GM18867 (cell line): ENCODE measurements at regions not wholly inside any gene's neighbourhood (a gene's known extent, or its start where the extent isn't known, plus 50 kb on each side); places are given as distances from the start of the nearest gene placed in this dataset.
"Not testable (repeated sequence)": the region's sequence is repeated elsewhere in the genome, so short reads cannot be mapped to it uniquely, and the experiment has no call there.

Experiments
- ATAC-seq: cut with Tn5 transposase; IDR thresholded peaks from one replicate; pipeline ENCODE4 v1.9.1; 2021; ENCODE audit warnings: mild to moderate bottlenecking, moderate library complexity; ENCODE audit not compliant: unreplicated experiment

DNA sequence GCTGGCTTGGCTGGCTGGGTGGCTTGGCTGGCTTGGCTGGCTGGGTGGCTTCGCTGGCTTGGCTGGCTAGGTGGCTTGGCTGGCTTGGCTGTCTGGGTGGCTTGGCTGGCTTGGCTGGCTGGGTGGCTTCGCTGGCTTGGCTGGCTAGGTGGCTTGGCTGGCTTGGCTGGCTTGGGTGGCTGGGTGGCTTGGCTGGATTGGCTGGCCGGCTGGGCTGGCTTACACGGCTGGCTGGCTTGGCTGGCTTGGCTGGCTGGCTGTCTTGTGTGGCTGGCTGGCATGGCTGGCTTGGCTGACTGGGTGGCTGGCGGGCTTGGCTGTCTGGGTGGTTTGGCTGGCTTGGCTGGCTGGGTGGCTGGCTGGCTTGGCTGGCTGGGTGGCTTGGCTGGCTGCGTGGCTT lies 437.0 kb downstream of the GOLGA6L6 start:
- ATAC-seq: not testable (repeated sequence)

DNA sequence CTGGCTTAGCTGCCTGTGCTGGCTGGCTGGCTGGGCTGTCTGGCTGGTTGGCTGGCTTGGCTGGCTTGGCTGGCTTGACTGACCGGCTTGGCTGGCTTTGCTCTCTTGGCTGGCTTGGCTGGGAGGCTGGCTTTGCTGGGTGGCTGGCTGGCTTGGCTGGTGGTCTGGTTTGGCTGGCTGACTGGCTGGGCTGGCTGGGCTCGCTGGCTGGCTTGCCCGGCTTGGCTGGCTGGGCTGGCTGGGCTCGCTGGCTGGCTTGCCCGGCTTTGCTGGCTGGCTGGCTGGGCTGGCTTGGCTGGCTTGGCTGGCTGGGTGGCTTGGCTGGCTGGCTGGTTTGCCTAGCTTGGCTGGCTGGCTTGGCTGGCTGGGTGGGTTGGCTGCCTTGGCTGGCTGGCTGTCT lies 438.7 kb downstream of the GOLGA6L6 start:
- ATAC-seq: not testable (repeated sequence)

DNA sequence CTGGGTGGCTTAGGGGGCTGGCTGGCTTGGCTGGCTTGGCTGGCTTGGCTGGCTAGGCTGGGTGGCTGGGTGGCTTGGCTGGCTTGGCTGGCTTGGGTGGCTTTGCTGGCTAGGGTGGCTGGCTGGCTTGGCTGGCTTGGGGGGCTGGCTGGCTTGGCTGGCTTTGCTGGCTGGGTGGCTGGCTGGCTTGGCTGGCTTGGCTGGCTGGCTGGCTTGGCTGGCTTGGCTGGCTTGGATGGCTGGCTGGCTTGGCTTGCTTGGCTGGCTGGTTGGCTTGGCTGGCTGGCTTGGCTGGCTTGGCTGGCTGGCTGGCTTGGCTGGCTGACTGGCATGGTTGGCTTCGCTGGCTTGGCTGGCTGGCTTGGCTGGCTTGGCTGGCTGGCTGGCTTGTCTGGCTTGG lies 439.4 kb downstream of the GOLGA6L6 start:
- not testable (repeated sequence) for ATAC-seq

DNA sequence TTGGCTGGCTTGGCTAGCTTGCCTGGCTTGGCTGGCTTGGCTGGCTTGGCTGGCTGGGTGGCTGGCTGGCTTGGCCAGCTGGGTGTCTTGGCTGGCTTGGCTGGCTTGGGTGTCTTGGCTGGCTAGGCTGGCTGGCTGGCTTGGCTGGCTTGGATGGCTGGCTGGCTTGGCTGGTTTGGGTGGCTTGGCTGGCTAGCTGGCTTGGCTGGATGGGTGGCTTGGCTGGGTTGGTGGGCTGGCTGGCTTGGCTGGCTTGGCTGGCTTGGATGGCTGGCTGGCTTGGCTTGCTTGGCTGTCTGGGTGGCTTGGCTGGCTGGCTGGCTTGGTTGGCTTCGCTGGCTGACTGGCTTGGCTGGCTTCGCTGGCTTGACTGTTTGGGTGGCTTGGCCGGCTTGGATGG lies 440.3 kb downstream of the GOLGA6L6 start:
- ATAC-seq: not testable (repeated sequence)

DNA sequence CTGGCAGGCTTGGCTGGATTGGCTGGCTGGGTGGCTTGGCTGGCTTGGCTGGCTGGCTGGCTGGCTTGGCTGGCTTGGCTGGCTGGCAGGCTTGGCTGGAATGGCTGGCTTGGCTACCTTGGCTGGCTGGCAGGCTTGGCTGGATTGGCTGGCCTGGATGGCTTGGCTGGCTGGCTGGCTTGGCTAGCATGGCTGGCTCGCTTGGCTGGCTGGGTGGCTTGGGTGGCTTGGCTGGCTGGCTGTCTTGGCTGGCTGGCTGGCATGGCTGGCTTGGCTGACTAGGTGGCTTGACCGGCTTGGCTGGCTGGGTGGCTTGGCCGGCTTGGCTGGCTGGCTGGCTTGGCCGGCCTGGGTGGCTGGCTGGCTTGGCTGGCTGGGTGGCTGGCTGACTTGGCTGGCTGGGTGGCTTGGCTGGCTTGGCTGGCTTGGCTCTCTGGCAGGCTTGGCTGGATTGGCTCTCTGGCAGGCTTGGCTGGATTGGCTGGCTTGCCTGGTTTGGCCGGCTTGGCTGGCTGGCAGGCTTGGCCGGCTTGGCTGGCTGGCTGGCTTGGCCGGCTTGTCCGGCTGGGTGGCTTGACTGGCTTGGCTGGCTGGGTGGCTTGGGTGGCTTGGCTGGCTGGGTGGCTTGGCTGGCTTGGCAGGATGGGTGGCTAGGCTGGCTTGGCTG lies 440.9 kb downstream of the GOLGA6L6 start:
- not testable (repeated sequence) for ATAC-seq

DNA sequence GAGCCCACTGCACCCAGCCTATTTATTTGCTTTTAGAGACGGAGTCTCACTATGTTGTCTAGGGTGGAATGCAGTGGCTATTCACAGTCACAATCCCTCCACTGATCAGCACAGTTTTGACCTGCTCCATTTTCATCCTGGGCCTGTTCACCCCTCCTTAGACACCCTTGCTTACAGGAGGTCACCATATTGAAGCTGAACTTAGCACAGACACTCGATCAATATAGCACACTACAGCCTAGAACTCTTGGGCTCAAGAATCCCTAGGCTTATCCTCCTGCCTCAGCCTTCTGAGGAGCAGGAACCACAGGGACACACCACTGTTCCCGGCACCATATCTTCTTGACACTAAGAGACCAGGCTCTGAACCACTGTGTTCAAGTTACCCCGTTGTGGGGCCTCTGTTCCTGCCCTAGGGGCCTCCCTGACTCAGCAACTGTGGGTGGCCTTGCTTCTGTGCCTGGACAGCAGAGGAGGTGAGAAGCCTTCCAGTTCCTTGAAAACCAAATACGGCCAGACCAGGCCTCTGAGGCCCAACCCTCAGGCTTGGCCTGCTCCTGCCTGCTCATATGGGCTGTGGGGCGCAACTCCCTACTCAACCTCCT lies 445.8 kb downstream of the GOLGA6L6 start:
- ATAC-seq: not testable (repeated sequence)

DNA sequence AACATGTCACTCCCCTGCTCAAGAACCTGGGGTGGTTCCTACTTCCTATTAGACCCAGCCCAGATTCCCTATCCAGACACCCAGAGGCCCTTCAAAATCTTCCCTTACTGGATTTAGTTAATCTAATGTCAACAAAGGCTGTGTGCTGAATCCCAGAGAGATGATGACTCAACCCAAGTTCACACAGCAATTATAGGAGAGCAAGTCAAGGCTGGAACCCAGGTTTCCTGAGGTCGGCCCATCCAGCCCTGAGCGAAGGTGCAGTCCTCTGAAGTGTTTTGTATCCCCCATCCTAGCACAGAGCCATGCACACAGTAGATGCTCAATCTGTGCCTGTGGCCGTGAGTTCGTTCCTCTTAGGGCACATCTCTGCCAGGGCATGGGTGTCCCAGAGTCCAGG lies 452.1 kb downstream of the GOLGA6L6 start:
- not testable (repeated sequence) for ATAC-seq

DNA sequence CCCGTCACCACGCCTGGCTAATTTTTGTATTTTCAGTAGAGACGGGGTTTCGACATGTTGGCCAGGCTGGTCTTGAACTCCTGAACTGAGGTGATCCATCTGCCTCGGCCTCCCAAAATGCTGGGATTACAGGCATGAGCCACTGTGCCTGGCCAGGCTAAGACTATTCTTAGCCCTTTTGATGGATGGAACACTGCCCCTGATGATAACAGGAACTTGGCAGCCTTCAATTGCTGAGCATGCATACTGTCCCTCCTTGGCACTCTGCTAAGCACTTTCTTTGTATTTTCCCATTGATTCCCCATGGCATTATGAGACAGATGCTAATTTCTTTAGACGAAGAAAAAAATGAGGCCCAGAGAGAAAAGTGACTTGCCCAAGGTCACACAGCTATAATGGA lies 457.6 kb downstream of the GOLGA6L6 start:
- not testable (repeated sequence) for ATAC-seq

DNA sequence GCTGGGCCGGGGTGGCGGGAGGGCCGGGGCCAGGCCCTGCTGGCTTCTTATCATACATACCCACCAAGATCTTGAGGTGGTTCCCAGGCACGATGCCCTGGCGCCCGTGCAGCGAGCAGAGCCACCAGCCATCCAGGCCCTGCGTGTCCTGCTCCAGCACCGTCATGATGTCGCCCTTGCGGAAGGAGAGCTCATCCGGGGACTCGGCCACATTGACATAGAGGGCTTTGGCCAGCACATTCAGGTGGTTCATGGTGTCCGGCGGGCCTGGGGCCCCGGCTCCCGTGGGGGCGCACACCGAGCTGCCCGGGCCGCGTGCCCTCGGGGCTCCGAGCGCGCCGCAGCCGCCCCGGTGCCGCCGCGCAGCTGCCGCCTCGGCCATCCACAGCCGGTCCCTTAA lies 467.5 kb downstream of the GOLGA6L6 start:
- ATAC-seq: not testable (repeated sequence)

DNA sequence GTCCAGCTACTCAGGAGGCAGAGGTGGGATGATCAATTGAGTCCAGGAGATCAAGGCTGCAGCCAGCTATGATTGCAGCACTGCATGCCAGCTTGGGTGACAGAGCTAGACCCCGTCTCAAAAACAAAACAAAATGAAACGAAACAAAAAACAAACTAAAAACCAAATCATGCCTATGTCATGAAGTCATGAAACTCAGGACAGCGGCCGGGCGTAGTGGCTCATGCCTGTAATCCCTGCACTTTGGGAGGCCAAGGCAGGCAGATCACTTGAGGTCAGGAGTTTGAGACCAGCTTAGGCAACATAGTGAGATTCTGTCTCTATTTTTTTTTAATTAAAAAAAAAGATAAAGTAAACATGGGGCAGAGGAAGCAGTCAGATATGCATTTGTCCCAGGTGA lies 472.6 kb downstream of the GOLGA6L6 start:
- ATAC-seq: not testable (repeated sequence)

DNA sequence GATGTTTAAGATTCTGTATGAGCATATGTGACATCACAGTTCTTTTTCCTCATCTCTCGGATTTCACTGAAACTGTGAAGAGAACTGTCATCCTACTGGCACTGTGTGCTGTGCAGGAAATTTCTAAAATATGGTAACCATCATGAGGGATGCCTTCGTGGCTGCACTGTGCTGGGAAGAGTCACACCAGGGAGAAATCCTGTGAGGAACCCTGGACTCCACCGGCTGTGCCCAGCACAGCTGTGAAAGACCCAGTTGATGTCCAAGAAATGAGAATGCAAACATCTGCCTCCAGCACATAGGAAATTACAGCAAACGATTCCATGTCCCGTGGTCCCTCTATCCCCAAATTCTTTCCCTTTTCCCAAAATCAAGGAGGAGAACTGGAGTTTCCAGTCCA lies 475.4 kb downstream of the GOLGA6L6 start:
- not testable (repeated sequence) for ATAC-seq

DNA sequence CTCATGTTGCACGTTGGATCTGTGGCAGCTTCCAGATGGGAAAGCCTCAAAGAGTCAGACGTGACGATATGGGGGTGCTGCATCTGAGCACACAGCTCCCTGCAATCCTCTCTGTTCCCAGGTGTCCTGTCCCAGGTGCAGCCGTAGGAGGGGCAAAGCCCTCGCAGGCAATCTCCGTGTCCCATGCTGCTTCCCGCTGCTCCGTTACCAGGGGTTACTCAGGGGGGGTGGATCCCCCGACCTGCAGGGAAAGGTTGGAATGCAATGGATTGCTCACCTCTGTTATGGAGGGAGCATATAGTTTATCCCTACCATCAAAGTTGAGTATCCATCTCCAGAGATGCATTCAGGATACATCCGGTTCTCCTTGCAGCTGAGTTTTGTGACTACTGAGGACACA lies 476.1 kb downstream of the GOLGA6L6 start:
- ATAC-seq: not testable (repeated sequence)

DNA sequence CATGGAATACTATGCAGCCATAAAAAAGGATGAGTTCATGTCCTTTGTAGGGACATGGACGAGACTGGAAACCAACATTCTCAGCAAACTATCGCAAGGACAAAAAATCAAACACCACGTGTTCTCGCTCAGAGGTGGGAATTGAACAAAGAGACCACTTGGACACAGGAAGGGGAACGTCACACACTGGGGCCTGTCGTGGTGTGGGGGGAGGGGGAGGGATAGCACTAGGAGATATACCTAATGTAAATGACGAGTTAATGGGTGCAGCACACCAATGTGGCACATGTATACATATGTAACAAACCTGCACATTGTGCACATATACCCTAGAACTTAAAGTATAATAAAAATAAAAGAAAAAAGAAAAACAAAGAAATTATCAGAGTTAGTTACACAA lies 478.4 kb downstream of the GOLGA6L6 start:
- ATAC-seq: not testable (repeated sequence)

DNA sequence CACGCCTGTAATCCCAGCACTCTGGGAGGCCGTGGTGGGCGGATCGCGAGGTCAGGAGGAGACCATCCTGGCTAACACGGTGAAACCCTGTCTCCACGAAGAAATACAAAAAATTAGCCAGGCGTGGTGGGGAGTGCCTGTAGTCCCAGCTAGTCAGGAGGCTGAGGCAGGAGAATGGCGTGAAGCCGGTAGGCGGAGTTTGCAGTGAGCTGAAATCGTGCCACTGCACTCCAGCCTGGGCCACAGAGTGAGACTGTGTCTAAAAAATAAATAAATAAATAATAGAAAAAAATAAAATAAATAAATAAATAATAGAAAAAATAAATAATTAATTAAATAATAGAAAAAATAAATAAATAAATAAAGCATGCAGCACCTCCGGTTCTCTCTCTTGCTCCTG lies 480.8 kb downstream of the GOLGA6L6 start:
- ATAC-seq: not testable (repeated sequence)

DNA sequence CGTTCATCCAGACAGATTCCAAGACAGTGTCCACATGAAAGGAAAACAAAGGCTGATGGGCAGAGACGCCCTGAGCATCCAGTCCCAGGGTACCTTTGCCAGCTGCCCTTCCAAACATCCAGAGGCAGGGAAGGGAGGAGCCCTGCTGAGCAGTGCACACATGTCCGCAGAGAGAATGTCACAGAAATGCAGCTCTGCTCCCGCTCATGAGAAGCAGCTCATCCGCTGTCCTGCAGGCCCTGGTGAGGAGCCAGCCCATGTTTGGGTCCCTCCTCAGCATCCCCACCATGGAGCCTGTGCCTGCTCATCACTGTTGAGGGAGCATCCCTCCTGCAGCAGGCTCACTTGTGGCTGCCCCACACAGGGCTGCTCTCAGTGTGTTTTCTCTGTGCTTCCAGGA lies 484.7 kb downstream of the GOLGA6L6 start:
- not testable (repeated sequence) for ATAC-seq

DNA sequence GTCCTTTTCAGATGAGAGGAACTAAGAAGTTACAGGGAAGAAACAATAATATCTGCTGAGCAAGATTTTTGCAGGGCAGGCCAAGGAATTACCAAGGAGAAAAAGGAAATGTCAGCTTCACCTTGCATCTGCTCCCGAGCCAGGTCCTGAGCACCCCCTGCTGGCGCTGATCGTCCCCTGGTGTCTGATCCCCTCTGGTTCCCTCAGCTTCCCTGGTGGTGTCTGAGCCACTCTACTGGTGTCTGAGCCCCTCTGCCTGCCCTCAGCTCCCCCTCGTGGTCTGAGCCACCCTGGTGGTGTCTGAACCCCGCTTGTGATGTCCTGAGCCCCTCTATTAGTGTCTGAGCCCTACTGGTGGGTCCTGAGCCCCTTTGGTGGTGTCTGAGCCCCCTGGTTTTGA lies 485.7 kb downstream of the GOLGA6L6 start:
- ATAC-seq: not testable (repeated sequence)

DNA sequence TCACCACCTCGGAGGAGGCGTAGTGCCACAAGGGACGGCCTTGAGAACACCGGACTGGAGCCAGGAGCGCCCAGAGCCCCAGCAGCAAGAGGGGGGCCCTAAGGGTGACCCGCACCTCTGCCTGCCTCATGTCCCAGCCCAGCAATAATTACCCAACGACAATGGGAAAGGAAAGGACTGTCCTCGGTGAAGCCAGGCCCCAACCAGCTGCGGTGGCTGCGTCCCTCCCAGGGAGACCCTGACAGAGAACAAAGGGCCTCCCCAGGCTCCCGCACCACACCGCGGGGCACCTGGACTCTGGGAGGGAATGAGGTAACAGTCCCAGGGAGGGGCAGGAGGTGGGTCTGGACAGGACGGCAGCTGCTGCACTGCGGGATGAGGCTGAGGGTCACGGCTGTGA lies 493.4 kb downstream of the GOLGA6L6 start:
- not testable (repeated sequence) for ATAC-seq

DNA sequence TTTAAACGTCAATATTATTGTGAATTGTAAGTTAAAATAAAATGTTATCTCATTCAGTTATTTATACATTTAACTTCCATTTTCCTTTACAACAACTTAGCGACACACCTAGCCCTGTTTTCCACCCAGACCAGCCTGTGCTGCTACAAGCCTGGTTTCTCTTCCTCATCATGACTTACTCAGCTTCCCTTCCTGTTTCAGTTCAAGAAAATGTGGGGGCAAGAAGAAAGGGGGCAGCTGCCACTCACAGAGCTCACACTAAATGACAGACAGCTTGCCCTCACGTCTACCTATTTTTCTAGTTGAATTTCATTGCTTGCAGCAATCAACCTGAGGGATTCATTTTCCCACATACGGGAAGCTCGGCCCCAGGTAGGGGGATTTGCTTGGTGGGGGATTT lies 496.4 kb downstream of the GOLGA6L6 start:
- ATAC-seq: not testable (repeated sequence)

DNA sequence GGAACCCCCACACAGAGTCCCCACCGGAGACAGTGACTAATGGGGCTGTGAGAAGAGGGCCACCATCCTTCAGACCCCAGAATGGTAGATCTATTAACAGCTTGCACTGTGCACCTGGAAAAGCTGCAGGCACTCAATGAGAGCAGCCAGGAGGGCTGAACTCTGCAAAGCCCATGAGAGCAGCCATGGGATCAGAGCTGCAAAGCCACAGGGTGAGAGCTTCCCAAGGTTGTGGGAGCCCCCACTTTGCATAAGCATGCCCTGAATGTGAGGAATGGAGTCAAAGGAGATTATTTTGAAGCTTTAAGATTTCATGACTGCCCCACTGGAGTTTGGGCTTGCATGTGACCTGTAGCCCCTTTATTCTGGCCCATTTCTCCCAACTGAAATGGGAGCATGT lies 500.9 kb downstream of the GOLGA6L6 start:
- ATAC-seq: not testable (repeated sequence)

DNA sequence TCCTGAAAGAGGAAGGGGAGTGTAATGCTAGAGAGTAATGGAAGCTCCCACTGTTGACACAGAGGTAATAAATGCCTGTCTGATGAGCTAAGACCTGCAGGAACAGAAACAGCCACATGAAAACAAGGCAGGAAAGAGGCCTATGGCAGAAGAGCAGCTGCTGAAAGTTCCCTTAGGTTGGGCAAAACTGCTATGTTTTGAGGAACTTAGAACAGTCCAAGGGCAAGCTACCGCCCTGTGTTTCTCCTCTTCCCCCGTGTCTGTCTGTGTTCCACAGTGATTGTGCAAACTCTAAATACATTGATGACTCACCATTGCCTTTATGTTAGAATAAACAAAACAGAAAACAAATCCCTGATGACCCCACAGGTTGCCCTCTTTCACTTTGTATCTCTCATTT lies 516.6 kb downstream of the GOLGA6L6 start:
- ATAC-seq: not testable (repeated sequence)

DNA sequence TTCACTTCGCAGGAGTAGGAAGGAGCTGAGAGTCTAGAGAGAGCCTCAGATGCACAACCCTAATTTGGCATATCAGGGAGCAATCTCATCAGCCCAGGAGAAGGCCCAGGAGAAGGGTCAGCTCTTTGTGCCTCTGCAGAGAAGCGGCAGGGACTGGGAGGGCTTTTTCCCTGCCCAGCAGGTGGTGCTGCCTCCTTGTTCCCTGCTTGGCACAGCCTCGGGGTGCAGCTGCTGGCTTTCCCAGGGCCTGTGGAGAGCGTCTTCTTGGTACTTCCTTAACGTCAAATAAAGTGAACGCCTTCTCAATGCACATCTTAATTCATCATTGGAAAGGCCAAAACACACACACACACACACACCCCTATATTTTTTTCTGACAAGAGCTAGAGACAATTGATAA lies 519.3 kb downstream of the GOLGA6L6 start:
- ATAC-seq: not testable (repeated sequence)

DNA sequence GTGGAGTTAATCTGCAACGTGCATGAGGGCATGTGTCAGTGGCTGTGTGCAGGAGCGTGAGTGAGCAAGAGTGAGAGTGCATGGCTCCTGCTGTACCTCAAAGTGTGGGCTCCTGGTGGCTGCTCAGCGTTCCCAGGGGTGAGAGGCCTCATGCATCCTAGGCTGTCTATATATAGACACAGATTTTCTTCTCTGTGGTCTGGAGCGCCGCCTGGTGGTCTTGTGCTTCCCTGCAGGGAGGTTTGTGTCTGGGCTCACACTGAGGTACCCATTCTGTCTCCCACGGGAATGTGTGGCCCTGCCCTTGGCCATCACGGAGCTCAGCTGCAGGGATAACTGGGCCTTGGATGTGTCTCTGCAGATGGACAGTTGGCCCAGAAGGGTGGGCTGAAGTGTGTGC lies 520.2 kb downstream of the GOLGA6L6 start:
- not testable (repeated sequence) for ATAC-seq

DNA sequence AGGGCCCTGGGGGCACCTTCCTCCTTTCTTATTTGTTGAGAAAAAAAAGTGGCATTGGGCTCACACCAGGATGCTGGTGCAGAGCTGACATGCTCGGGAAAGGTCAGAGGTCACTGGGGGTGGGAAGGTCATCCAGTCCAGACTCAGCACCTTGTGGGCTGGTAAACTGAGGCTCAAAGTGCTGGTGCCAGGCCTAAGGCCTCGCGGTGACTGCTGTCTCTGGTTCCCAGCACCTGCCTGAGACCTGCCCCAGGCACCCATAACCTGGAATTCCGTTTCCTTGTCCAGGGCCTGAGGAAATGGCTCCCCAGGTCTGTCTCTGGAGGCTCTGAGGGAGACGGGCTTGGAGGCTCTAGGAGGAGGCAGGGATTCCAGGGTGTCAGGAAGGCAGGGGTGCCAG lies 521.0 kb downstream of the GOLGA6L6 start:
- ATAC-seq: not testable (repeated sequence)
